ENCODE measurements at regions not wholly inside any gene's neighbourhood (a gene's known extent, or its start where the extent isn't known, plus 50 kb on each side); places are given as distances from the start of the nearest gene placed in this dataset.

DNA sequence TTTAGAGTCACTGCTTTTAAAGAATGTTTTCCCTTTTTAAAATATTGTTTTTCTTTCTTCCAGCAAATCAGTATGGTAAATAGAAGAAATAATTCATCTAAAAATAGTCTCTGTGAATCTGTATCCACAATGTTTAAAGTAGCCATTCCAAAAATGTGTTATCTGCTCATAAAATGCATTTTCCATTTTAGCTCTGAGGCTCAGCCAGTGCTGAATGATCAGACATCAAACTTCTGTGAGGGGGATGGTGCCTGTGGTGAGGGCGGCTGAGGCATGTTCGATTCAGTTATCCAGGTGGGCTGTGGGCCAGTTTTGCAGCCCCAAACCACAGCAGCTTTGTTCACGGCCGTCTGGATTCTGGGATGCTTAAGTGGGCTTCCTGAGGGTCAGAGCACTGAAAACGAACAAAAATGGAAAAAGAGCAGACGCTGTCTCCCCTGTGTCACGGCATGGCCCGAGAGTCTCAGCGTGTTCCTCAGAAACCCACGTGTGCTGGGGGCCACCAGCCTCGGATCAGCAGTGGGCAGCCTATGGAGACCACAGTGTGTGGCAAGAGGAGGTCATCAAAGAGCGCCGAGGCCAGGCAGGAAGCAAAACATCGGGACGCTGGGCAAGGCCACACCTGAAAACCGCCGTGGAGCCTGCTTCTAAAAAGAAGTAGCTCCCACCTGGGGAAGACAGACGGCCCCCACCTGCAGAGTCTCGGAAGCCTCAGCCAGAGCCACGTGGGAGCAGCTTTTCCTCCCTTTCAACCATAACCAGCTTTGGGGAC, 134.9 kb upstream of the THBS2 start:
- no peak for TF ChIP-seq RAD21 (IDR thresholded peaks at IDR 0.05; ENCODE audit: low read depth)
- no peak for TF ChIP-seq TAF1 (IDR thresholded peaks at IDR 0.05; ENCODE audit: low read depth)
